ENCODE measurements at regions not wholly inside any gene's neighbourhood (a gene's known extent, or its start where the extent isn't known, plus 50 kb on each side); places are given as distances from the start of the nearest gene placed in this dataset.
"Not testable (repeated sequence)": the region's sequence is repeated elsewhere in the genome, so short reads cannot be mapped to it uniquely, and the experiment has no call there.

DNA sequence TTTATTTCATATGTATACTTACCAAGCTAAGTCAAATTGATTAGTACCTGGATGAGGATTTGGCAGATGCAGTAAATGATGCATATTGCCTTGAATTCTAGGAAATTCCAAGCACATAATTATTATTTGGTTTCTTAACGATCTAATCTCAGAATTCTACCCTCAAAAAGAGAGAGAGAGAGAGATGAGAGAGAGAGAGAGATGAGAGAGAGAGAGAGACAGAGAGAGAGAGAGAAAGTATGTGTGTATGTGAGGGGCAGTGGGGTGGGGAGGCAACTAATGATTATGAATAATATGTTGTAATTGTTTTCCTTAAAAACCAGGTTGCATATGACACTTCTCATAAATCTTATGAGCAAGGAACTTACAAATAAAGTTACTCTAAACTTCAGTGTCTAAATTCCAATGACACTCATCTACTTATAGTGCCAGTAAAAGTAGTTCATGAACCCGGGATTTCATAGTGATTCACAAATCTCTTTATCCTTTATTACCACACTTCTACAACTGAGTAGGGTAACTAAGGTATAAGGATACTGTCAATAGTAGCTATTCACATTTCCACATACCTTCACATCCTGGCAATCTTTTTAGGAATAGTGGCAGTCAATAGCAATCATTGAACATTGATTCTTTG, 60.5 kb upstream of the EDIL3 start:
- H3K4me1 ChIP-seq (ENCODE audit: low read depth, poor library complexity, severe bottlenecking) = no peaks in the 10 kb centered on the region
- TF ChIP-seq, protein P1, sequence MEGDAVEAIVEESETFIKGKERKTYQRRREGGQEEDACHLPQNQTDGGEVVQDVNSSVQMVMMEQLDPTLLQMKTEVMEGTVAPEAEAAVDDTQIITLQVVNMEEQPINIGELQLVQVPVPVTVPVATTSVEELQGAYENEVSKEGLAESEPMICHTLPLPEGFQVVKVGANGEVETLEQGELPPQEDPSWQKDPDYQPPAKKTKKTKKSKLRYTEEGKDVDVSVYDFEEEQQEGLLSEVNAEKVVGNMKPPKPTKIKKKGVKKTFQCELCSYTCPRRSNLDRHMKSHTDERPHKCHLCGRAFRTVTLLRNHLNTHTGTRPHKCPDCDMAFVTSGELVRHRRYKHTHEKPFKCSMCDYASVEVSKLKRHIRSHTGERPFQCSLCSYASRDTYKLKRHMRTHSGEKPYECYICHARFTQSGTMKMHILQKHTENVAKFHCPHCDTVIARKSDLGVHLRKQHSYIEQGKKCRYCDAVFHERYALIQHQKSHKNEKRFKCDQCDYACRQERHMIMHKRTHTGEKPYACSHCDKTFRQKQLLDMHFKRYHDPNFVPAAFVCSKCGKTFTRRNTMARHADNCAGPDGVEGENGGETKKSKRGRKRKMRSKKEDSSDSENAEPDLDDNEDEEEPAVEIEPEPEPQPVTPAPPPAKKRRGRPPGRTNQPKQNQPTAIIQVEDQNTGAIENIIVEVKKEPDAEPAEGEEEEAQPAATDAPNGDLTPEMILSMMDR (conservative IDR thresholded peaks at IDR 0.05; ENCODE audit: low read depth, low read length) = no peak
- no peaks in the 10 kb centered on the region for H3K27me3 ChIP-seq (ENCODE audit: insufficient read depth, low read depth)
- H3K36me3 ChIP-seq (ENCODE audit: insufficient read depth) = no peaks in the 10 kb centered on the region
- no peaks in the 10 kb centered on the region for H4K20me1 ChIP-seq (ENCODE audit: insufficient read depth)
- no peak overlapping the region for H2AFZ ChIP-seq (ENCODE audit: low read depth)
- H3K79me2 ChIP-seq (ENCODE audit: insufficient read depth, low read depth) = no peaks in the 10 kb centered on the region
- H3K9ac ChIP-seq = no peak overlapping the region
- H3K27ac ChIP-seq = no peak overlapping the region
- no peak overlapping the region for H3K4me3 ChIP-seq (IDR thresholded peaks at IDR 0.05; ENCODE audit: insufficient read depth, low read depth, low read length)
- no peak overlapping the region for H3K4me2 ChIP-seq

DNA sequence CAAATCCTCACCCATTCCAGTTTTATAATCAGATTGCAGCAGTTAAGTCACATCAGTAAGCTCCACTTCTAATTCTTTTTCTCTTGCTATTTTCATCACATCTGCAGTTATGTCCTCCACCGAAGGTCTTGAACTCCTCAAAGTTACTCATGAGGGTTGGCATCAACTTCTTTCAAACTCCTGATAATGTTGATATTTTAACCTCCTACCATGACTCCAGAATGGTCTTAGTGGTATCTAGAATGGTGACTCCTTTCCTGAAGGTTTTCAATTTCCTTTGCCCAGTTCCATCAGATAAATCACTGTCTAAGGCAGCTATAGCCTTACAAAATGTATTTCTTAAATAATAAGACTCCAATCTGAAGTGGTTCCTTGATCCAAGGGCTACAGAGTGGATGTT, 53.8 kb upstream of the EDIL3 start:
- no peaks in the 10 kb centered on the region for H3K27me3 ChIP-seq (ENCODE audit: insufficient read depth, low read depth)
- H3K27ac ChIP-seq = no peak overlapping the region
- H3K79me2 ChIP-seq (ENCODE audit: insufficient read depth, low read depth) = no peaks in the 10 kb centered on the region
- no peak overlapping the region for H2AFZ ChIP-seq (ENCODE audit: low read depth)
- H3K4me3 ChIP-seq (IDR thresholded peaks at IDR 0.05; ENCODE audit: insufficient read depth, low read depth, low read length) = no peak overlapping the region
- H3K4me1 ChIP-seq (ENCODE audit: low read depth, poor library complexity, severe bottlenecking) = no peaks in the 10 kb centered on the region
- TF ChIP-seq, protein P1 (conservative IDR thresholded peaks at IDR 0.05; ENCODE audit: low read depth, low read length) = no peak
- H4K20me1 ChIP-seq (ENCODE audit: insufficient read depth) = no peaks in the 10 kb centered on the region
- no peak overlapping the region for H3K9ac ChIP-seq
- H3K4me2 ChIP-seq = no peak overlapping the region
- H3K36me3 ChIP-seq (ENCODE audit: insufficient read depth) = no peaks in the 10 kb centered on the region

DNA sequence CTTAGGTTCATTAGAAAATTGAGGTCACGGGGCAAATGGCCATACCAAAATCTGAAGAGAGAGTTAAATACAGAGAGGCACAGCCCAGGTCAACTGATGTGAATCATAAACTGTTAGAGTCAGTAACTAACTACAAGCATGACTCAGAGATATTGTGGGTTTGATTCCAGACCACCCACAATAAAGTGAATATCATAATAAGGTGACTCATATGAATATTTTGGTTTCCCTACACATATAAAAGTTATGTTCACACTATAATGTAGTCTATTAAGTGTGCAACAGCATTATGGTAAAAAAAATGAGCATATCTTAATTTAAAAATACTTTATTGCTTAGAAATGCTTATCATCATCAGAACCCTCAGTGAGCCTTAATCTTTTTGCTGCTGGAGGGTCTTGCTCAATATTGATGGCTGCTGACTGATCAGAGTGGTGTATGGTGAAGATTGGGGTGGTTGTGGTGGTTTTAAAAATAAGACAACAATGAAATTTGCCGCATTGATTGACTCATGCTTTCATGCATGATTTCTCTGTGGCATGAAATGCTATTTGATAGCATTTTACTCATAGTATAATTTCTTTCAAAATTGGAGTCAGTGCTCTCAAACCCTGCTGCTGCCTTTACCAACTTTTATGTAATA, 53.1 kb upstream of the EDIL3 start:
- no peaks in the 10 kb centered on the region for H4K20me1 ChIP-seq (ENCODE audit: insufficient read depth)
- H3K27ac ChIP-seq = no peak overlapping the region
- TF ChIP-seq, protein P1 (conservative IDR thresholded peaks at IDR 0.05; ENCODE audit: low read depth, low read length) = no peak
- no peak overlapping the region for H3K9ac ChIP-seq
- no peaks in the 10 kb centered on the region for H3K79me2 ChIP-seq (ENCODE audit: insufficient read depth, low read depth)
- no peak overlapping the region for H3K4me3 ChIP-seq (IDR thresholded peaks at IDR 0.05; ENCODE audit: insufficient read depth, low read depth, low read length)
- no peak overlapping the region for H3K4me2 ChIP-seq
- no peaks in the 10 kb centered on the region for H3K4me1 ChIP-seq (ENCODE audit: low read depth, poor library complexity, severe bottlenecking)
- H3K27me3 ChIP-seq (ENCODE audit: insufficient read depth, low read depth) = no peaks in the 10 kb centered on the region
- no peaks in the 10 kb centered on the region for H3K36me3 ChIP-seq (ENCODE audit: insufficient read depth)
- H2AFZ ChIP-seq (ENCODE audit: low read depth) = no peak overlapping the region

DNA sequence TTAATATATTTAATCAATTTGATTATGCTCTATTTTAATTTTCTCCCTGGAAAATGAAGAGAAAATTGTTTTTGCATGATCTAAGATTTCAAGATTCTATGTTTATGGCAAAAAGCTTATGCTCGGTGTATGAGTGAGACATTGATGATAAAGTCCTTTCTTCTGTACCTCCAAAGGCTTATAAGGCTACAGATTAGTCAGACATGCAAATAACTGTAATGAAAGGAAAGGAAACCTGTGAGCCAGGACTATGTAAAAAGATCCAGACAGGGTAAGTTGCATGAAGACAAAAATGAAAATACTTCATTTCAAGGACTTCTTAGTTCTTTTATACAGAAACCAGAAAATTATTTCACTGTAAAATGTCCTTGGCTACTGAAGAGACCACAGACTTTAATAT, 52.2 kb upstream of the EDIL3 start:
- Histone ChIP-seq H3K4me1 (ENCODE audit: low read depth, poor library complexity, severe bottlenecking) (no peaks in the 10 kb centered on the region), H3K36me3 (ENCODE audit: insufficient read depth) (no peaks in the 10 kb centered on the region), H2AFZ (ENCODE audit: low read depth) (no peak overlapping the region), H3K79me2 (ENCODE audit: insufficient read depth, low read depth) (no peaks in the 10 kb centered on the region), H3K27ac (no peak overlapping the region), H3K9ac (no peak overlapping the region), H3K4me2 (no peak overlapping the region), H3K27me3 (ENCODE audit: insufficient read depth, low read depth) (no peaks in the 10 kb centered on the region), H3K4me3 (IDR thresholded peaks at IDR 0.05; ENCODE audit: insufficient read depth, low read depth, low read length) (no peak overlapping the region), H4K20me1 (ENCODE audit: insufficient read depth) (no peaks in the 10 kb centered on the region)
- TF ChIP-seq, protein P1 (conservative IDR thresholded peaks at IDR 0.05; ENCODE audit: low read depth, low read length) = no peak

DNA sequence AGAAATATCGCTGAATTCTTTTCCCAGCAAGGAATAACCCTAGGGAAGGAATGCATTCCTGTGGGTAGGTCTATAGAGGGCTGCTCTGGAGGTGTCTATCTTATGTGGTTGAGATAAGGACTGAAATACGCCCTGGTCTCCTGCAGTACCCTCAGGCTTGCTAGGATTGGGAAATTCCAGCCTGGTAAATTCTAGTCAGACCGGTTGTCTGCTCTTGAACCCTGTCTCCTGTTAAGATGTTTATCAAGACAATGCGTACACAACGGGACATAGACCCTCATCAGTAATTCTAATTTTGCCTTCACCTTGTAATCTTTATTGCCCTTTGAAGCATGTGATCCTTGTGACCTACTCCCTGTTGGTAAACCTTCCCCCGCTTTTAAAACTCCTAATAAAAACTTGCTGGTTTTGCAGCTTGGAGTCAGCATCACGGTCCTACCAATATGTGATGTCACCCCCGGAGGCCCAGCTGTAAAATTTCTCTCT, 51.2 kb upstream of the EDIL3 start:
- H3K9ac ChIP-seq; H3K27ac ChIP-seq; H3K79me2 ChIP-seq (ENCODE audit: insufficient read depth, low read depth); H4K20me1 ChIP-seq (ENCODE audit: insufficient read depth); H3K36me3 ChIP-seq (ENCODE audit: insufficient read depth); H2AFZ ChIP-seq (ENCODE audit: low read depth); H3K27me3 ChIP-seq (ENCODE audit: insufficient read depth, low read depth); H3K4me3 ChIP-seq (IDR thresholded peaks at IDR 0.05; ENCODE audit: insufficient read depth, low read depth, low read length); H3K4me1 ChIP-seq (ENCODE audit: low read depth, poor library complexity, severe bottlenecking); H3K4me2 ChIP-seq: not testable (repeated sequence)
